K562 (cell line): ENCODE measurements at regions not wholly inside any gene's neighbourhood (a gene's known extent, or its start where the extent isn't known, plus 50 kb on each side); places are given as distances from the start of the nearest gene placed in this dataset.

ENCODE experiments used
- ATAC-seq: fragments of 200-7000 bp; cut with Tn5 transposase; 3 replicates; pipeline ENCODE4 v1.9.1; 2020; ENCODE audit warnings: moderate library complexity
- BruUV-seq: library from RNA; stranded (reverse); fragments of 400-500 nt; replicated peaks from 2 replicates; lab custom pipeline; 2021; lab: Mats Ljungman, UMichigan
- CTCF ChIA-PET: fragments of 300-600 bp; formaldehyde crosslinking; extraction: SDS; loops from one replicate; lab custom pipeline; 2021; ENCODE audit warnings: low intra/inter-chr PET ratio; lab: Yijun Ruan, JAX
- POLR2A ChIA-PET: fragments of 300-600, 350-650 bp; sonication (Branson Sonifier 250); formaldehyde crosslinking; extraction: SDS; loops from one replicate; lab custom pipeline; 2021; ENCODE audit warnings: antibody characterized with exemption, inconsistent platforms; lab: Yijun Ruan, JAX
- DNase-seq, 4 experiments: peaks; one replicate each; pipeline versions ENCODE4 v3.0.0 to v3.0.0-alpha.2; 2011 to 2018; ENCODE audit warnings: low spot score in 3 of 4, mixed read lengths in 3 of 4; ENCODE audit errors: extremely low read depth in 1 of 4
- FAIRE-seq: peaks from 2 replicates; lab custom pipeline; 2011; peaks lifted over from hg19 to GRCh38; lab: Jason Lieb, UNC
- H2AFZ ChIP-seq: 2 replicates; pipeline ENCODE4 v1.6.0; 2011; ENCODE audit warnings: low read depth, low read length, control low read depth, inconsistent platforms
- H3K27ac ChIP-seq: fragments of 200-600 bp; 3 replicates; pipeline ENCODE4 v1.8.0; 2011; ENCODE audit warnings: low read depth, mild to moderate bottlenecking, control low read depth, inconsistent platforms, low read length, moderate library complexity, mixed read lengths; ENCODE audit errors: extremely low read depth
- H3K27me3 ChIP-seq, 2 experiments: fragments of 300-600 bp in 1 of 2; 2 replicates in 1 of 2; 3 replicates in 1 of 2; pipeline versions ENCODE4 v1.6.0 to v1.8.0; 2011; ENCODE audit warnings: inconsistent platforms in 2 of 2, low read length in 2 of 2, mild to moderate bottlenecking in 1 of 2, mixed read lengths in 1 of 2, moderate library complexity in 1 of 2; ENCODE audit not compliant: control insufficient read depth in 2 of 2, insufficient read depth in 2 of 2
- H3K36me3 ChIP-seq: fragments of 300-600 bp; 3 replicates; pipeline ENCODE4 v1.8.0; 2011; ENCODE audit warnings: mild to moderate bottlenecking, low read length, inconsistent platforms; ENCODE audit not compliant: control insufficient read depth, insufficient read depth
- H3K4me1 ChIP-seq, 2 experiments: fragments of 200-600 bp in 1 of 2; replicated peaks in 1 of 2; 2 replicates in 1 of 2; 3 replicates in 1 of 2; pipeline versions ENCODE4 v1.5.1 to v1.8.0; 2011; ENCODE audit warnings: inconsistent platforms in 2 of 2, low read length in 2 of 2, mild to moderate bottlenecking in 1 of 2, mixed read lengths in 1 of 2, moderate library complexity in 1 of 2; ENCODE audit not compliant: control insufficient read depth in 2 of 2, insufficient read depth in 2 of 2
- H3K4me2 ChIP-seq: 2 replicates; pipeline ENCODE4 v1.6.1; 2011; ENCODE audit warnings: low read length, control low read depth, inconsistent platforms, mixed read lengths; ENCODE audit not compliant: insufficient read depth
- H3K4me3 ChIP-seq: fragments of 200-600 bp; sonication (generic), shearing (Covaris generic); 2 replicates; pipeline ENCODE4 v1.5.1; 2016; ENCODE audit warnings: control low read depth, inconsistent platforms
- H3K79me2 ChIP-seq: fragments of 200-600 bp; 3 replicates; pipeline ENCODE4 v1.8.0; 2011; ENCODE audit warnings: low read length, inconsistent platforms; ENCODE audit not compliant: control insufficient read depth, insufficient read depth
- H3K9ac ChIP-seq, 2 experiments: 2 replicates each; pipeline versions ENCODE4 v1.6.0 to v1.6.1; 2011; ENCODE audit warnings: low read depth in 2 of 2, low read length in 2 of 2, control low read depth in 1 of 2, inconsistent platforms in 1 of 2, mild to moderate bottlenecking in 1 of 2, mixed read lengths in 1 of 2; ENCODE audit not compliant: insufficient read depth in 1 of 2
- H3K9me1 ChIP-seq: one replicate; pipeline ENCODE4 v1.6.0; 2011; ENCODE audit warnings: inconsistent platforms, mild to moderate bottlenecking, low read length, moderate library complexity; ENCODE audit not compliant: control insufficient read depth, insufficient read depth
- H3K9me3 ChIP-seq: replicated peaks from 2 replicates; pipeline ENCODE4 v1.5.1; 2011; ENCODE audit warnings: low read depth, low read length, inconsistent platforms; ENCODE audit not compliant: control insufficient read depth, insufficient read depth
- H4K20me1 ChIP-seq: replicated peaks from 2 replicates; pipeline ENCODE4 v1.6.1; 2011; ENCODE audit warnings: low read length, inconsistent platforms, mixed read lengths; ENCODE audit not compliant: control insufficient read depth, insufficient read depth
- ATF2 ChIP-seq: sonication (generic); formaldehyde crosslinking; IDR thresholded peaks from 2 replicates; pipeline ENCODE4 v1.8.1; 2022; ENCODE audit warnings: missing genetic modification reagents
- E2F1 ChIP-seq: sonication (generic); formaldehyde crosslinking; IDR thresholded peaks from 2 replicates; pipeline ENCODE4 v1.8.1; 2023; ENCODE audit warnings: mild to moderate bottlenecking, missing genetic modification reagents, moderate library complexity
- EHMT2 ChIP-seq: fragments of 450-650 bp; IDR thresholded peaks from 2 replicates; pipeline ENCODE4 v1.6.1; 2018; ENCODE audit warnings: antibody characterized with exemption
- HMBOX1 ChIP-seq: sonication (generic); IDR thresholded peaks from 2 replicates; pipeline ENCODE4 v1.6.1; 2016
- KDM1A ChIP-seq, 2 experiments: fragments of 450-650 bp; IDR thresholded peaks; 2 replicates each; pipeline ENCODE4 v1.6.1; 2016; ENCODE audit warnings: mild to moderate bottlenecking in 2 of 2
- PHF20 ChIP-seq: fragments of 450-650 bp; IDR thresholded peaks from 2 replicates; pipeline ENCODE4 v1.6.1; 2018; ENCODE audit not compliant: partially characterized antibody
- RAD51 ChIP-seq: fragments of 450-650 bp; IDR thresholded peaks from 2 replicates; pipeline ENCODE4 v1.7.1; 2016; ENCODE audit warnings: low read depth, mild to moderate bottlenecking, borderline replicate concordance
- THRA ChIP-seq: fragments of 450-650 bp; IDR thresholded peaks from 2 replicates; pipeline ENCODE4 v1.6.1; 2017; ENCODE audit warnings: mild to moderate bottlenecking, moderate library complexity
- WGBS: fragments of 100-300 bp; shearing (Covaris generic); methylation state at CpG from one replicate; pipeline ENCODE4 v1.1.6; 2016; ENCODE audit warnings: low coverage, mixed read lengths; ENCODE audit not compliant: insufficient coverage; ENCODE audit errors: missing lambda C conversion rate; 5-methylcytosine and 5-hydroxymethylcytosine counted together
- in situ Hi-C: fragments of 300-500 bp; cut with MboI; formaldehyde crosslinking; loops from 4 replicates; pipeline ENCODE4 v1.15.0; 2018; ENCODE audit warnings: inconsistent platforms, mixed read lengths
- intact Hi-C: fragments of 100-400 bp; cut with micrococcal nuclease; formaldehyde crosslinking; loops from 2 replicates; pipeline ENCODE4 v1.14.2; 2022

- no peak overlapping the region for H3K27ac ChIP-seq
- CTCF ChIA-PET = no interaction called here
- no peak overlapping the region for H3K4me2 ChIP-seq
- H3K79me2 ChIP-seq = no peaks in the 10 kb centered on the region
- WGBS = 13% methylated on average over 8 of the region's 13 CpGs
- intact Hi-C loops = no loop called here
- no peaks in the 10 kb centered on the region for H3K9me3 ChIP-seq
- H3K4me3 ChIP-seq = no peak overlapping the region
- ATAC-seq (no peak), FAIRE-seq (no peak), DNase-seq (no peak)
- peaks cover 0 to 7% of the 10 kb centered on the region in 2 experiments; a peak in 1 of 5 replicates for H3K27me3 ChIP-seq
- TF ChIP-seq E2F1 (CRISPR knock-in tag) (no peak), THRA (no peak), ATF2 (no peak), EHMT2 (no peak), PHF20 (no peak), RAD51 (no peak), HMBOX1 (no peak), KDM1A (IDR thresholded peaks at IDR 0.05) (no peak)
- no peak overlapping the region for H3K9ac ChIP-seq
- H2AFZ ChIP-seq = no peak overlapping the region
- H3K36me3 ChIP-seq = no peaks in the 10 kb centered on the region
- peaks cover 2 to 31% of the 10 kb centered on the region in 2 experiments; a peak in 4 of 5 replicates for H3K4me1 ChIP-seq
- POLR2A ChIA-PET = no interaction called here
- H4K20me1 ChIP-seq = no peaks in the 10 kb centered on the region
- in situ Hi-C loops = no loop called here
- no peaks in the 10 kb centered on the region for H3K9me1 ChIP-seq
- BruUV-seq = no TSS peak
Measured at GRCh38 chr15:31266712-31267111, 59.9 kb upstream of the KLF13 start.
